Stimulated activated naive B cell treated with anti-CD40 and anti-IgM and Interleukin-4, amounts not matched to agents 10 μg/mL and 1 μg/mL and 100 μg/mL, for 72 hours (primary cell): ENCODE measurements at regions not wholly inside any gene's neighbourhood (a gene's known extent, or its start where the extent isn't known, plus 50 kb on each side); places are given as distances from the start of the nearest gene placed in this dataset.
A peak's percentile ranks its signal among the peaks of the same experiment; 100 is the strongest.

ENCODE experiments used
- ATAC-seq, 2 donors: fragments of 150-1000 bp; cut with Tn5 transposase; replicated peaks; 2 replicates each; pipeline ENCODE4 v1.10.0; 2021; ENCODE audit warnings: moderate library complexity in 1 of 2
- DNase-seq: peaks from one replicate; pipeline ENCODE4 v3.0.0; 2021
- H3K27ac Mint-ChIP-seq: one replicate; pipeline ENCODE4 v1.8.0; 2022; ENCODE audit warnings: mild to moderate bottlenecking, mixed read lengths
- H3K27me3 Mint-ChIP-seq, 2 donors: one replicate each; pipeline ENCODE4 v1.8.0; 2022; ENCODE audit warnings: mixed read lengths in 2 of 2
- H3K36me3 Mint-ChIP-seq, 2 donors: one replicate each; pipeline ENCODE4 v1.8.0; 2022; ENCODE audit warnings: mixed read lengths in 2 of 2, mild to moderate bottlenecking in 1 of 2
- H3K4me1 Mint-ChIP-seq, 2 donors: one replicate each; pipeline ENCODE4 v1.8.0; 2022; ENCODE audit warnings: mixed read lengths in 2 of 2, mild to moderate bottlenecking in 1 of 2
- H3K4me3 Mint-ChIP-seq, 2 donors: one replicate each; pipeline ENCODE4 v1.8.0; 2022; ENCODE audit warnings: mild to moderate bottlenecking in 2 of 2, mixed read lengths in 2 of 2, moderate library complexity in 1 of 2
- H3K9me3 Mint-ChIP-seq, 2 donors: one replicate each; pipeline ENCODE4 v1.8.0; 2022; ENCODE audit warnings: mixed read lengths in 2 of 2, mild to moderate bottlenecking in 1 of 2

DNA sequence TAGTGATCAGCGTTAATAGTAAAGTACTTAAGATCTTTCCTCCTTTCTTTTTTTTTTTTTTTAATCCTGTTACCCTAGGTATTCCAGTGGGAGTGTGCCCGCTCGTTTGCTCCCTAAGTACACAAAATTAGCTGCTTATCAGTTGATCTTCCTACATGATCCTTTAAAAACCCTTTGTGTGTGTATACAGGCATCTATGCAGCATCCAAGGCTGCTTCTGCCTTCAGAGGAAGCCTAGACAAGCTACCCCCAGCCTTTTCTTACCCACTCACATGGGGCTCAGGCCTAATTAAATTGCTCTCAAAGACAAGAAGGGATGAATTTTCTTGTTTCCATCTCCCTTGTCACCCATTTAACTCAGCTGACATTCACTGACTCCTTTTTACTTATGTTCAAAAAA lies 343.4 kb upstream of the LMO3 start:
- H3K9me3 Mint-ChIP-seq = peaks cover 0 to 4% of the 10 kb centered on the region in 2 donors
- no peak overlapping the region for H3K27ac Mint-ChIP-seq
- no peaks in the 10 kb centered on the region for H3K36me3 Mint-ChIP-seq
- no peak for DNase-seq
- no peak overlapping the region for H3K4me3 Mint-ChIP-seq
- H3K27me3 Mint-ChIP-seq = no peaks in the 10 kb centered on the region
- no peaks in the 10 kb centered on the region for H3K4me1 Mint-ChIP-seq
- no peak for ATAC-seq

DNA sequence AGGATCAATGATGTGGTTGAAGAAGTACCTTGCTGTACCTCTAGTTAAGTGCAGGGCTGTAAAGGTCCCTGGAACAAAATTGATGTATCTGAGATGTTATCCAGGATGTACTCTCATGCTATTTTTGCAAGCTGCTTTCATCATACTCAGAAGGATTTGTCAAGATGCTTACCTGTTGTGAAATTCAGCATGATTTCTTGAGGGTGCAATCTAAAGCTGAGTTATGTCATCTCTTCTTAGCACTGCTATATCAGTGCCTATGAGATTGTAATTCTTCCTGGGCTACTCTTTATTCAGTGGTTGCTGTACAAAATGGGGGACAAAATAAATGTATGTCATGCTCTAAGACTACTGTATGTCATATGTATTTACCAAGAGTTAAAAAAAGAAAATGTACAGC lies 340.7 kb upstream of the LMO3 start:
- H3K4me1 Mint-ChIP-seq = no peaks in the 10 kb centered on the region
- no peak overlapping the region for H3K4me3 Mint-ChIP-seq
- ATAC-seq (no peak), DNase-seq (no peak)
- no peaks in the 10 kb centered on the region for H3K27me3 Mint-ChIP-seq
- no peak overlapping the region for H3K27ac Mint-ChIP-seq
- no peaks in the 10 kb centered on the region for H3K9me3 Mint-ChIP-seq
- no peaks in the 10 kb centered on the region for H3K36me3 Mint-ChIP-seq

GRCh38 chr12:16939871-16940306 lies 333.9 kb upstream of the LMO3 start:
- Mint-ChIP-seq H3K36me3 (no peaks in the 10 kb centered on the region), H3K4me1 (no peaks in the 10 kb centered on the region), H3K27ac (no peak overlapping the region), H3K4me3 (no peak overlapping the region), H3K27me3 (no peaks in the 10 kb centered on the region), H3K9me3 (peaks cover 7 to 8% of the 10 kb centered on the region in 2 donors)
- ATAC-seq (peak; percentile 80 to 84), DNase-seq (peak; percentile 13)

GRCh38 chr12:16927259-16927658 lies 321.3 kb upstream of the LMO3 start:
- ATAC-seq (no peak), DNase-seq (no peak)
- H3K9me3 Mint-ChIP-seq = peaks cover 5 to 8% of the 10 kb centered on the region in 2 donors
- H3K36me3 Mint-ChIP-seq = no peaks in the 10 kb centered on the region
- H3K27me3 Mint-ChIP-seq = no peaks in the 10 kb centered on the region
- no peaks in the 10 kb centered on the region for H3K4me1 Mint-ChIP-seq
- H3K27ac Mint-ChIP-seq = no peak overlapping the region
- H3K4me3 Mint-ChIP-seq = no peak overlapping the region

DNA sequence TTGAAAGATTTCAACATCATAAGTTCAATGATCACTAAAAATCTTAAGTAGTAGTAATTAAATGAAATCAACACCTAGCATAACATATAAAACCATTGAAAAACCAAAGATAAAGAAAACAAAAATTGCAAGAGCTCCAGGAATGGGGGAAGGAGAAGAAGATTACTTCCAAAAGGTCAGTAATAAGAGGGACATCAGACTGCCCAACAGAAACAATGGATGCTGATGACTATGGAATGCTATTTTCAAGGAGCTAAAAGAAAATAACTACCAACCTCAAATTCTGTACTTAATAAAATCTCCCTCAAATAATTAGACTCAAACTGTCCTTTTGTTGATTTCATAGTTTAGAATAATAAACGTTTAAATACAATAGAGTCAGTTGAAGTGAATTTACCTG lies 314.5 kb upstream of the LMO3 start:
- no peak overlapping the region for H3K27ac Mint-ChIP-seq
- DNase-seq (no peak), ATAC-seq (no peak)
- no peaks in the 10 kb centered on the region for H3K27me3 Mint-ChIP-seq
- H3K36me3 Mint-ChIP-seq = no peaks in the 10 kb centered on the region
- H3K9me3 Mint-ChIP-seq = peaks cover 4 to 9% of the 10 kb centered on the region in 2 donors
- H3K4me3 Mint-ChIP-seq = no peak overlapping the region
- H3K4me1 Mint-ChIP-seq = no peaks in the 10 kb centered on the region

DNA sequence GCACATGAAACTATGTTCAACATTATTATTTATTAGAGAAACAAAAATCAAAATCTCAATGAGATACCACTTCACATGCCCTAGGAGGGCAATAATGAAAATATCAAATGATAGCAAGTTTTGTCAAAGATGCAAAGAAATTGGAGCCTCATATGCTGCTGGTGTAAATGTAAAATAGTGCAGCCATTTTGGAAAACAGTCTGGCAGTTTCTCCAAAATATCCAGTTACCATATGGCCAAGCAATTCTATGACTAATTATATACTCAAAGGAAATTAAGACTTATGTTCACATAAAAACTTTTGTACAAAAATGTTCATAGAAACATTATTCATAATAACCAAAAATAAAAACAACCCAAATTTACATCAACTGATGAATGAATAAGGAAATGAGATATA lies 313.6 kb upstream of the LMO3 start:
- H3K4me1 Mint-ChIP-seq = no peaks in the 10 kb centered on the region
- ATAC-seq (no peak), DNase-seq (no peak)
- no peak overlapping the region for H3K27ac Mint-ChIP-seq
- H3K4me3 Mint-ChIP-seq = no peak overlapping the region
- H3K36me3 Mint-ChIP-seq = no peaks in the 10 kb centered on the region
- no peaks in the 10 kb centered on the region for H3K27me3 Mint-ChIP-seq
- H3K9me3 Mint-ChIP-seq = peaks cover 4 to 12% of the 10 kb centered on the region in 2 donors

- ATAC-seq = no peak
- no peaks in the 10 kb centered on the region for H3K4me1 Mint-ChIP-seq
Observed at GRCh38 chr12:16914853-16915252, 308.9 kb upstream of the LMO3 start.

DNA sequence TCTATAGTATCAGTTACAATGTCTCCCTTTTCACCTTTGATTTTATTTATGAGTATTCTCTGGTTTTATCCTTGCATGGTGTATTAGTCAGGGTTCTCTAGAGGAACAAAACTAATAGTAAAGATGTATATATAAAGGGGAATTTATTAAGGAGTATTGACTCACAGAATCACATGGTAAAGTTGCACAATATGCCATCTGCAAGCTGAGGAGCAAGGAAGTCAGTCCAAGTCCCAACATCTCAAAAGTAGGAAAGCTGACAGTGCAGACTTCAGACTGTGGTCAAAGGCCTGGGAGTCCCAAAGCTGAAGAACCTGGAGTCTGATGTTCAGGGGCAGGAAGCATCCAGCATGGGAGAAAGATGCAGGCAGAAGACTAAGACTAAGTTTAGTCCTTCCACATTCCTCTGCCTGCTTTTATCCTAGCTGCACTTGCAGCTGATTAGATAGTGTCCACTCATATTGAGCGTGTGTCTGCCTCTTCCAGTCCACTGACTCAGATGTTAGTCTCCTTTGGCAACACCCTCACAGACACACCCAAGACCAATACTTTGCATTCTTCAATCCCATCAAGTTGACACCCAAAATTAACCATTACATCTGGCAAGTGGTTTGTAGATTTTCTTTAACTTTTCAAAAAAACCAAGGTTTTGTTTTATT lies 308.0 kb upstream of the LMO3 start:
- no peak overlapping the region for H3K27ac Mint-ChIP-seq
- ATAC-seq (no peak), DNase-seq (no peak)
- H3K9me3 Mint-ChIP-seq = peaks cover 4 to 9% of the 10 kb centered on the region in 2 donors
- H3K4me3 Mint-ChIP-seq = no peak overlapping the region
- no peaks in the 10 kb centered on the region for H3K4me1 Mint-ChIP-seq
- no peaks in the 10 kb centered on the region for H3K27me3 Mint-ChIP-seq
- no peaks in the 10 kb centered on the region for H3K36me3 Mint-ChIP-seq

More at GRCh38 chr12:16914853-16915252, 308.9 kb upstream of the LMO3 start:
- Mint-ChIP-seq H3K36me3 (no peaks in the 10 kb centered on the region), H3K4me3 (no peak overlapping the region), H3K27me3 (no peaks in the 10 kb centered on the region), H3K27ac (no peak overlapping the region), H3K9me3 (peaks cover 4 to 9% of the 10 kb centered on the region in 2 donors)
- no peak for DNase-seq

- DNase-seq (no peak), ATAC-seq (no peak)
- Mint-ChIP-seq H3K4me3 (no peak overlapping the region), H3K36me3 (no peaks in the 10 kb centered on the region), H3K27me3 (no peaks in the 10 kb centered on the region), H3K4me1 (no peaks in the 10 kb centered on the region), H3K27ac (no peak overlapping the region), H3K9me3 (peaks cover 0 to 11% of the 10 kb centered on the region in 2 donors)
Observed at GRCh38 chr12:16901946-16902345, 296.0 kb upstream of the LMO3 start.

DNA sequence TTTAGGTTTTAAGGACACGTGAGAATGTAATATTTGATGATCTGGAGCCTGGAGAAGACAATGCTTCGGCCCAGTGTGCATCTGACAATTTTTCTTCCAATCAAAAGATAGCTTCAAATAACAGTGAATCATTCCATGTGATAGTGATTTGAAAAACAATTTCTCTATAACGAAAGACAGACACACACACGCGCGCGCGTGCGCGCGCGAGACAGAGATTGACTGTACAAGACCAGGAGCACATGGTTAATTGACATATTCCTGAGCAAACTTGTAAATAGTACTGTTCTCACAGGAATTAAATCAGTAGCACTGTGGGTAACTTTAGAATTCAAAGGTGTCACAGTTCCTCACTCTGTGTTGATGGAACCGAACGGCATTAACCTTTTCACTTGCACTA lies 287.5 kb upstream of the LMO3 start:
- DNase-seq = no peak
- no peaks in the 10 kb centered on the region for H3K4me1 Mint-ChIP-seq
- H3K4me3 Mint-ChIP-seq = no peak overlapping the region
- no peaks in the 10 kb centered on the region for H3K36me3 Mint-ChIP-seq
- peaks cover 8 to 11% of the 10 kb centered on the region in 2 donors for H3K9me3 Mint-ChIP-seq
- no peak for ATAC-seq
- no peaks in the 10 kb centered on the region for H3K27me3 Mint-ChIP-seq
- H3K27ac Mint-ChIP-seq = no peak overlapping the region

GRCh38 chr12:16891673-16892072 lies 285.7 kb upstream of the LMO3 start:
- Mint-ChIP-seq H3K36me3 (no peaks in the 10 kb centered on the region), H3K9me3 (peaks cover 8 to 11% of the 10 kb centered on the region in 2 donors), H3K4me3 (no peak overlapping the region), H3K27me3 (no peaks in the 10 kb centered on the region), H3K27ac (no peak overlapping the region), H3K4me1 (no peaks in the 10 kb centered on the region)
- no peak for DNase-seq
- no peak for ATAC-seq

GRCh38 chr12:16884819-16885218 lies 278.9 kb upstream of the LMO3 start:
- H3K4me1 Mint-ChIP-seq = no peaks in the 10 kb centered on the region
- H3K9me3 Mint-ChIP-seq = peaks cover 5 to 6% of the 10 kb centered on the region in 2 donors
- no peak for ATAC-seq
- no peaks in the 10 kb centered on the region for H3K36me3 Mint-ChIP-seq
- H3K27me3 Mint-ChIP-seq = no peaks in the 10 kb centered on the region
- H3K27ac Mint-ChIP-seq = no peak overlapping the region
- H3K4me3 Mint-ChIP-seq = no peak overlapping the region
- DNase-seq = no peak

GRCh38 chr12:16884056-16884455 lies 278.1 kb upstream of the LMO3 start:
- H3K36me3 Mint-ChIP-seq = no peaks in the 10 kb centered on the region
- peaks cover 2 to 3% of the 10 kb centered on the region in 2 donors for H3K9me3 Mint-ChIP-seq
- no peaks in the 10 kb centered on the region for H3K4me1 Mint-ChIP-seq
- H3K27ac Mint-ChIP-seq = no peak overlapping the region
- no peaks in the 10 kb centered on the region for H3K27me3 Mint-ChIP-seq
- no peak for DNase-seq
- peak; percentile 29 to 33 for ATAC-seq
- H3K4me3 Mint-ChIP-seq = no peak overlapping the region

- ATAC-seq (no peak), DNase-seq (no peak)
- Mint-ChIP-seq H3K4me1 (no peaks in the 10 kb centered on the region), H3K27ac (no peak overlapping the region), H3K36me3 (no peaks in the 10 kb centered on the region), H3K4me3 (no peak overlapping the region), H3K27me3 (no peaks in the 10 kb centered on the region), H3K9me3 (no peaks in the 10 kb centered on the region)
Observed at GRCh38 chr12:16881986-16882570, 276.1 kb upstream of the LMO3 start.

GRCh38 chr12:16880864-16881285 lies 274.9 kb upstream of the LMO3 start:
- H3K27me3 Mint-ChIP-seq = no peaks in the 10 kb centered on the region
- no peaks in the 10 kb centered on the region for H3K4me1 Mint-ChIP-seq
- H3K36me3 Mint-ChIP-seq = no peaks in the 10 kb centered on the region
- H3K9me3 Mint-ChIP-seq = no peaks in the 10 kb centered on the region
- ATAC-seq (no peak), DNase-seq (no peak)
- H3K4me3 Mint-ChIP-seq = no peak overlapping the region
- no peak overlapping the region for H3K27ac Mint-ChIP-seq
